ENCODE measurements at regions not wholly inside any gene's neighbourhood (a gene's known extent, or its start where the extent isn't known, plus 50 kb on each side); places are given as distances from the start of the nearest gene placed in this dataset.

DNA sequence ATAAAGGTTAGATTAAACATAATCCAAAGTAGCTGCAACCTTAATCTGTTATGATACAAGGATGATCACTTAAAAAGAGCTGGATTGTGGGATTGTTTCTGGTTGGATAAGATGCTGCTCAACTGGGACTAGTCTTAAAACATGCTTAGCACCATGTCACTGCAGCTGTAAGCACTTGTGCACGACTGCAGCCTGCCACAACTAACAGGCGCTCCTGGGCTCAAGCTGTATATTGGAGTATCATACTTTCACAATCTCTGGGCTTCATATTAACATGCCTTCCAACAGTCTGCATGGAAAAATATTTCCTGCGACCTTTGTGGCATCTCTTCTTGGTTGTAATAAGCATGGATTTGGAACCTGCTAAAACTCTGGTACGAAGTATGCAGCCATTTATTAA is 493.0 kb upstream of the PITX2 start:
- TF ChIP-seq, protein P1, sequence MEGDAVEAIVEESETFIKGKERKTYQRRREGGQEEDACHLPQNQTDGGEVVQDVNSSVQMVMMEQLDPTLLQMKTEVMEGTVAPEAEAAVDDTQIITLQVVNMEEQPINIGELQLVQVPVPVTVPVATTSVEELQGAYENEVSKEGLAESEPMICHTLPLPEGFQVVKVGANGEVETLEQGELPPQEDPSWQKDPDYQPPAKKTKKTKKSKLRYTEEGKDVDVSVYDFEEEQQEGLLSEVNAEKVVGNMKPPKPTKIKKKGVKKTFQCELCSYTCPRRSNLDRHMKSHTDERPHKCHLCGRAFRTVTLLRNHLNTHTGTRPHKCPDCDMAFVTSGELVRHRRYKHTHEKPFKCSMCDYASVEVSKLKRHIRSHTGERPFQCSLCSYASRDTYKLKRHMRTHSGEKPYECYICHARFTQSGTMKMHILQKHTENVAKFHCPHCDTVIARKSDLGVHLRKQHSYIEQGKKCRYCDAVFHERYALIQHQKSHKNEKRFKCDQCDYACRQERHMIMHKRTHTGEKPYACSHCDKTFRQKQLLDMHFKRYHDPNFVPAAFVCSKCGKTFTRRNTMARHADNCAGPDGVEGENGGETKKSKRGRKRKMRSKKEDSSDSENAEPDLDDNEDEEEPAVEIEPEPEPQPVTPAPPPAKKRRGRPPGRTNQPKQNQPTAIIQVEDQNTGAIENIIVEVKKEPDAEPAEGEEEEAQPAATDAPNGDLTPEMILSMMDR (conservative IDR thresholded peaks at IDR 0.05; ENCODE audit: control insufficient read depth, insufficient read depth, low read depth, low read length) = no peak
- H3K4me3 ChIP-seq (ENCODE audit: control insufficient read depth, low read depth, low read length) = no peak overlapping the region
- DNase-seq (ENCODE audit: low read depth) = no peak

DNA sequence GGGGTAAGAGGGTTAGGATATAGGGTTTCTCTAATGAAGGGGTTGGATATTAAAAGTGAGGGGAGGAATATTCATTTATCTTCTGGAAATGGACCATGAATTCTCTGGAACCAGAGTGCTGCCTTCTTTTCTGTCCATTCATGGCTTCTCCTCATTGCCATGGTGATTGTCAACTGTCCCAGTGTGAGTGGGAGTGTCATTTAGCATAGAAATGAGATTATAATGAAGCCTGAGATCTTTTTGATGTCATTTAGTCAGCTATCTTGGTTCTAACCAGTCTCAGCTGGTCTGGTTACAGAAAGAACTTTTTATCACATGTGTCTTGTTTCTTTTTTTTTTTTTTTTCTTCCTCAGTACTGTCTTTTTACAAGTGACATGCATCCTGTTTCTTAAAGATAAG is 497.3 kb upstream of the PITX2 start:
- TF ChIP-seq, protein P1 (conservative IDR thresholded peaks at IDR 0.05; ENCODE audit: control insufficient read depth, insufficient read depth, low read depth, low read length) = no peak
- DNase-seq (ENCODE audit: low read depth) = no peak
- no peak overlapping the region for H3K4me3 ChIP-seq (ENCODE audit: control insufficient read depth, low read depth, low read length)

DNA sequence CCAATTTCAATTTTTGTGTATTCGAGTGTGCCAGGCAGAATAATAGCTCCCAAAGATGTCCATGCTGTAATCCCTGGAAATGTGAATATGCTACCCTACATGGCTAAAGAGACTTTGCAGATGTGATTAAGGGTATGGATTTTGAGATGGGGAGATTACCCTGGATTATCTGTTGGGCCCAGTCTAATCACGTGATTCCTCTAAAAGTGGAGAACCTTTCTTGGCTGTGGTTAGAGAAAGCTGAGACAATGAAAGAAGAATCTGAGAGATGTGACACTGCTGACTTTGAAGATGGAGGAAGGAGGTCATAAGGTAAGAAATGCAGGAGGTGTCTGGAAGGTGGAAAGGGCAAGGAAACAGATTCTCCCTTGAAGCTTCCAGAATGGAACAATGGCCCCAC is 503.5 kb upstream of the PITX2 start:
- H3K4me3 ChIP-seq (ENCODE audit: control insufficient read depth, low read depth, low read length) = no peak overlapping the region
- TF ChIP-seq, protein P1 (conservative IDR thresholded peaks at IDR 0.05; ENCODE audit: control insufficient read depth, insufficient read depth, low read depth, low read length) = no peak
- DNase-seq (ENCODE audit: low read depth) = no peak

DNA sequence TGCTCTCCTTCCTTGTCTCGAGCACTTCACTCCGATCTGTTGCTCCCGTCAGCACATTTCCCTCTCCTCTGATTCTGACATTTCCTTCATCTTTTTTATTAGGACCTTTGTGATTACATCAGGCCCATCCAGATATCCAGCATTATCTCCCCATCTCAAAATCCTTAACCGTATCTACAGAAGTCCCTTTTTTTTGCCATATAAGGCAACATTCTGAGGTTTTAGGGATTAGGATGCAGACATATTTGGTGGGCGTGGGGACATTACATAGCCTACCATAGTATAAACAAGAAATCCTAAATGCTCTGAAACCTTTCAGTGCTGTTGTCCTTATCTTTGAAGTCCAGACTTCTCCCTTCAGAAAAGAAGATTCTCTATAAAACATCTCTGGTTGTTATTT is 505.0 kb upstream of the PITX2 start:
- TF ChIP-seq, protein P1 (conservative IDR thresholded peaks at IDR 0.05; ENCODE audit: control insufficient read depth, insufficient read depth, low read depth, low read length) = no peak
- no peak for DNase-seq (ENCODE audit: low read depth)

DNA sequence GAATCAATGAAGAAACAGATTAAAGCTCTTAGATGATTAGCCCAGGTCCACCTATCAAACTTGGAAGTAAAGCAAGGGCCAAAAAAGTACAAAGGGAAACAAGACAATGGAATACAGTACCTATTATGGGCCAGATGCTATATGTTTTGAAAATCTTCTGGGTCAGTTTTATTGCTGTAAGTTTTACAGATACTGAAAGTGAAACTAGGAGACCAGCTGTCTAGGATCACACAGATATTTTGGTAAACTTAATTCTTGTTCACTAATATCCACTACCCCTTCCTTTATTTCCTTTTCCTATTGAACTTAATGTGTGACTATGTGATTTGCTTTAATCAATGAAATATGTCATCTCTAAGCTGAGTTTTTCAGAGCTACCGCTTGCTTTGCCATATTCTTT is 505.4 kb upstream of the PITX2 start:
- TF ChIP-seq, protein P1 (conservative IDR thresholded peaks at IDR 0.05; ENCODE audit: control insufficient read depth, insufficient read depth, low read depth, low read length) = no peak
- H3K4me3 ChIP-seq (ENCODE audit: control insufficient read depth, low read depth, low read length) = no peak overlapping the region
- no peak for DNase-seq (ENCODE audit: low read depth)

More for the DNA sequence above, 505.0 kb upstream of the PITX2 start:
- no peak overlapping the region for H3K4me3 ChIP-seq (ENCODE audit: control insufficient read depth, low read depth, low read length)

DNA sequence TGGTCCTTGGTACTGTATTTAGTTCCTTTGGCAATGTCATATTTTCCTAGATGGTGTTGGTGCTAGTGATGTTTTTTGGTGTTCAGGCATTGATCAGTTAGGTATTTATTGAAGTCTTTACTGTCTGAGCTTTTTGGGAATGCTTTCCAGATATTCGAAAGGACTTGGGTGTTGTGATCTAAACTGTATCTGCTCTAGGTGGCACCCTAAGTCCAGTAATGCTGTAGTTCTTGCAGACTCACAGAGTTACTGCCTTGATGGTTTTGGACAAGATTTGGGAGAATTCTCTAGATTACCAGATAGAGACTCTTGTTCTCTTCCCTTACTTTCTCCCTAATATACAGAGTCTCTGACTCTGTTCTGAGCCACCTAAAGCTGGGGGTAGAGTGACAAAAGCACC is 513.6 kb upstream of the PITX2 start:
- H3K4me3 ChIP-seq (ENCODE audit: control insufficient read depth, low read depth, low read length) = no peak overlapping the region
- TF ChIP-seq, protein P1 (conservative IDR thresholded peaks at IDR 0.05; ENCODE audit: control insufficient read depth, insufficient read depth, low read depth, low read length) = peak; percentile 29
- DNase-seq (ENCODE audit: low read depth) = peak; percentile 61

DNA sequence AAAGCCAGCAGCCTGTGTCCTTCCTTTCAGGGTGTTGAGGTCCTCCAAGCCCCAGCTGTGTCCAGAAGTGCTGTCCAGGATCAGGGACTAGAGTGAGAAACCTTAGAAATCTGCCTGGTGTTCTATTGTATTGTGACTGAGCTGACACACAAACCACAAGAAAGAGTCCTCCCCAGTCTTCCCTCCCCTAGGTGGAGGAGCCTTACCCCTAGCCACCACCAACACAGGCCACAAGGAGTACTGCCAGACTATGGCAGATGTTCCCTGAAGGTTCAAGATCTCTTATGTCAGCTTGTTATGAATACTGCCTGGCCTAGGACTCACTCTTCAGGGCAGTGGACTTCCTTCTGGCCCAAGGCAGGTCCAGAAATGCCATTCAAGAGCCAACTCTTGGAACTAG is 514.1 kb upstream of the PITX2 start:
- TF ChIP-seq, protein P1 (conservative IDR thresholded peaks at IDR 0.05; ENCODE audit: control insufficient read depth, insufficient read depth, low read depth, low read length) = no peak
- H3K4me3 ChIP-seq (ENCODE audit: control insufficient read depth, low read depth, low read length) = no peak overlapping the region
- DNase-seq (ENCODE audit: low read depth) = no peak

Measured in fibroblast of mammary gland (primary cell).